ENCODE measurements at regions not wholly inside any gene's neighbourhood (a gene's known extent, or its start where the extent isn't known, plus 50 kb on each side); places are given as distances from the start of the nearest gene placed in this dataset.

- ChIA-PET POLR2A (no interaction called here), CTCF (ENCODE audit: low intra/inter-chr PET ratio) (no interaction called here)
- Histone ChIP-seq H3K36me3 (ENCODE audit: control insufficient read depth, insufficient read depth, low read length) (no peaks in the 10 kb centered on the region), H3K9me1 (ENCODE audit: control insufficient read depth, insufficient read depth, low read length) (no peaks in the 10 kb centered on the region), H4K20me1 (replicated peaks; ENCODE audit: control insufficient read depth, insufficient read depth, low read length) (no peaks in the 10 kb centered on the region), H3K9ac (ENCODE audit: insufficient read depth in 1 of 2, low read depth in 2 of 2, low read length in 2 of 2) (no peak overlapping the region), H3K4me3 (no peak overlapping the region), H3K27ac (ENCODE audit: extremely low read depth, low read depth, low read length) (no peak overlapping the region), H3K27me3 (ENCODE audit: control insufficient read depth in 2 of 2, insufficient read depth in 2 of 2, low read length in 2 of 2) (no peaks in the 10 kb centered on the region), H3K4me1 (replicated peaks in 1 of 2; ENCODE audit: control insufficient read depth in 2 of 2, insufficient read depth in 2 of 2, low read length in 2 of 2) (no peaks in the 10 kb centered on the region), H3K9me3 (replicated peaks; ENCODE audit: control insufficient read depth, insufficient read depth, low read depth, low read length) (no peaks in the 10 kb centered on the region), H3K4me2 (ENCODE audit: insufficient read depth, low read length) (no peak overlapping the region), H2AFZ (ENCODE audit: low read depth, low read length) (no peak overlapping the region), H3K79me2 (ENCODE audit: control insufficient read depth, insufficient read depth, low read length) (no peaks in the 10 kb centered on the region)
- intact Hi-C loops (cut with micrococcal nuclease): no loop called here
- no peak for TF ChIP-seq NUFIP1 (IDR thresholded peaks at IDR 0.05; ENCODE audit: partially characterized antibody)
- TF ChIP-seq XRCC5 (IDR thresholded peaks at IDR 0.05; ENCODE audit: low read depth, low read length): no peak
- no peak for TF ChIP-seq YBX1 (IDR thresholded peaks at IDR 0.05)
- TF ChIP-seq MCM7 (IDR thresholded peaks at IDR 0.05): no peak
- no peak for TF ChIP-seq ZNF280A (IDR thresholded peaks at IDR 0.05; ENCODE audit: low read depth, partially characterized antibody)
- no peak for TF ChIP-seq CCNT2 (IDR thresholded peaks at IDR 0.05; ENCODE audit: borderline replicate concordance, extremely low read depth, insufficient read length, low read depth, low read length)
- no peak for TF ChIP-seq ZBTB9 (CRISPR knock-in tag; IDR thresholded peaks at IDR 0.05)
- no peak for TF ChIP-seq RFX5 (IDR thresholded peaks at IDR 0.05; ENCODE audit: low read depth, low read length)
- TF ChIP-seq FOS (IDR thresholded peaks at IDR 0.05; ENCODE audit: extremely low read depth, insufficient read length): no peak
- TF ChIP-seq KAT7 (CRISPR knock-in tag; IDR thresholded peaks at IDR 0.05; ENCODE audit: borderline replicate concordance): no peak
- no peak for TF ChIP-seq SIRT6 (IDR thresholded peaks at IDR 0.05; ENCODE audit: low read depth, low read length)
- no peak for TF ChIP-seq RBM14 (IDR thresholded peaks at IDR 0.05; ENCODE audit: borderline replicate concordance, insufficient read depth, low read depth, low read length)
- TF ChIP-seq NR4A1 (CRISPR knock-in tag; IDR thresholded peaks at IDR 0.05): no peak
- no peak for TF ChIP-seq NR4A1 (tag; IDR thresholded peaks at IDR 0.05)
- in situ Hi-C loops (cut with MboI): no loop called here
- FAIRE-seq (no peak), ATAC-seq (no peak), DNase-seq (ENCODE audit: extremely low read depth in 1 of 4, low spot score in 3 of 4) (no peak)
- BruUV-seq (replicated peaks): no TSS peak
- 0% methylated on average over 1 of the region's 1 CpG for WGBS (ENCODE audit: insufficient coverage, low coverage, missing lambda C conversion rate)
Observed at GRCh38 chrX:46354481-46354880, 190.7 kb downstream of the ZNF674 start.
